Astrocyte of the spinal cord (primary cell): ENCODE measurements at regions not wholly inside any gene's neighbourhood (a gene's known extent, or its start where the extent isn't known, plus 50 kb on each side); places are given as distances from the start of the nearest gene placed in this dataset.

Source experiments
- DNase-seq: peaks from one replicate; pipeline ENCODE4 v3.0.0; 2011; ENCODE audit warnings: low read depth, low spot score
- H3K4me3 ChIP-seq: 2 replicates; pipeline ENCODE4 v1.5.1; 2011; ENCODE audit warnings: low read depth, mild to moderate bottlenecking, low read length, moderate library complexity
- in situ Hi-C: cut with HindIII; loops from 2 replicates; pipeline ENCODE4 v1.10.0; 2017; ENCODE audit warnings: low sequenced_read_pairs
- TF ChIP-seq, protein P1 (sequence below): IDR thresholded peaks from 2 replicates; pipeline ENCODE4 v1.5.1; 2012; ENCODE audit warnings: low read depth, mild to moderate bottlenecking, low read length, inconsistent platforms

DNA sequence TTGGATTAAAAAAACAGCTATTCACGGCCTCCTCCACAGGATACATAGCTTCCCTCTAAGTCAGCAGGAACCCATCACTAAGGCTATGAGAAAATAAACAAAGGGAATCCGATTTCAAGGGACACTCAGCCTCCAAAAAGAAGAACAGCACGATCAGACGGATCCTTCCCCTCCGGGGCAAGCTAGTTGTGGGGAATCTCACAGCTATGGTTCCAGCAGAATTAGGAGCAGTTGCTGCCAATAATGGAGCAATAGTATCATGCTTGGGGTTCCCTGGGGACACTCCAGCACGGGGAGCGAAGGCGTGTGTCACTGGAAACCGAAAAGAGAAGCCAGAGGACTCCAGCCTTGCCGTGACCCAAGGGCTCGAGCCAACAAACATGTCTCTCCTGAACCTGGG lies 163.1 kb downstream of the TTC32 start:
- H3K4me3 ChIP-seq, result no peak overlapping the region
- peak; percentile 56 for DNase-seq
- TF ChIP-seq, protein P1, sequence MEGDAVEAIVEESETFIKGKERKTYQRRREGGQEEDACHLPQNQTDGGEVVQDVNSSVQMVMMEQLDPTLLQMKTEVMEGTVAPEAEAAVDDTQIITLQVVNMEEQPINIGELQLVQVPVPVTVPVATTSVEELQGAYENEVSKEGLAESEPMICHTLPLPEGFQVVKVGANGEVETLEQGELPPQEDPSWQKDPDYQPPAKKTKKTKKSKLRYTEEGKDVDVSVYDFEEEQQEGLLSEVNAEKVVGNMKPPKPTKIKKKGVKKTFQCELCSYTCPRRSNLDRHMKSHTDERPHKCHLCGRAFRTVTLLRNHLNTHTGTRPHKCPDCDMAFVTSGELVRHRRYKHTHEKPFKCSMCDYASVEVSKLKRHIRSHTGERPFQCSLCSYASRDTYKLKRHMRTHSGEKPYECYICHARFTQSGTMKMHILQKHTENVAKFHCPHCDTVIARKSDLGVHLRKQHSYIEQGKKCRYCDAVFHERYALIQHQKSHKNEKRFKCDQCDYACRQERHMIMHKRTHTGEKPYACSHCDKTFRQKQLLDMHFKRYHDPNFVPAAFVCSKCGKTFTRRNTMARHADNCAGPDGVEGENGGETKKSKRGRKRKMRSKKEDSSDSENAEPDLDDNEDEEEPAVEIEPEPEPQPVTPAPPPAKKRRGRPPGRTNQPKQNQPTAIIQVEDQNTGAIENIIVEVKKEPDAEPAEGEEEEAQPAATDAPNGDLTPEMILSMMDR, result no peak
- in situ Hi-C loops, result no loop called here

DNA sequence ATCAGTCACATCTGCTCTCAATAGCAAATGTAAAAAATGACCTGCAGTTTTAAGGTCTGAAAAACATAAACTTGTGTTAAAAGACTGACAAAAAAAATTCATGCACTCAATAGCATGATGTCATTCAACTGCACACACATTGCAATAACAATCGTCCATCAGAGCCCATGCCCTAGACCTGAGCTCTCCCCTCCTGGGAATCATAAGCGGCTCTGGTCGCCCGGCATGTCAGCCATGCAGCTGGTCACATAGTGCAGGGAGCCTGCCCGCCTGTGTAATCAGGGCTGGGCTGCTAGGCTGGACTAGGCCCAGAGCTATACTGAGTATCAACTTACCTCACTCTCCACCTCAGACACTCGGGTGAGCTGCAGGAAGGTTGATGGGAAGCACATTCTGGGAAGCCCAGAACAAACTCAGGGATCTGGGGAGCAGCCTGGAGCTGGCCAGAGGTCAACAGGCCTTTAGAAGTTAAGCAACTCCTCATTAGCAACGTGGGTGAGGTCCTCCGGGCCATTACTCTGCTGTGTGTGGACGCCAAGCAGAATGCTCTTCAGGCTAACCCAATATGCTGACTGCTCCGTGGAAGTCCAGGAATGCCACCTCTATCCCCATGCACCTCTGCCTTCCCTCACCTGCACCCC lies 165.5 kb downstream of the TTC32 start:
- peak; percentile 49 for DNase-seq
- TF ChIP-seq, protein P1, result no peak
- H3K4me3 ChIP-seq, result no peak overlapping the region
- in situ Hi-C loops, result no loop called here

DNA sequence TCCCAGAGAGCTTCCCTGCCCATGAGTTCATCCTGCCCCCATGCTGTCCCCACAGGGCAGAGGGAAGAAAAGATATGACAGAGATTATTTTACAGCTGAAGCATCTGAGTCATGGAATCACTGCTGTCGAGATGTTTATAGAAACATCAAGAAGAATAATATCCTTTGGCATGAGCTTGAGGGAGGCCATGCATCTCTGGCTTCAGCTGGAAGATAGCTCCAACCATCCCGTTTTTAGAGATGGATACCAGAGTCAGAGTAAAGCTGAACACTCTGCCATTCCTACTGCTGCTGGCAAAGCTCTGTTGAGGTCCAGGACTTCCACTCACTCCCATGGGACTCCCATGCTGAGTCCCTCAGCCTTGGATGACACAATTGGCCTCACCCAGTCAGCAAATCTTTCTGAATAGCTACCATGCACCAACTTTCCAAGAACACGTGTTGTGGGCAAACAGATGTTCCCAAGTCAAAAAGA lies 167.8 kb downstream of the TTC32 start:
- DNase-seq, result peak; percentile 69
- TF ChIP-seq, protein P1, result no peak
- in situ Hi-C loops, result no loop called here
- no peak overlapping the region for H3K4me3 ChIP-seq

DNA sequence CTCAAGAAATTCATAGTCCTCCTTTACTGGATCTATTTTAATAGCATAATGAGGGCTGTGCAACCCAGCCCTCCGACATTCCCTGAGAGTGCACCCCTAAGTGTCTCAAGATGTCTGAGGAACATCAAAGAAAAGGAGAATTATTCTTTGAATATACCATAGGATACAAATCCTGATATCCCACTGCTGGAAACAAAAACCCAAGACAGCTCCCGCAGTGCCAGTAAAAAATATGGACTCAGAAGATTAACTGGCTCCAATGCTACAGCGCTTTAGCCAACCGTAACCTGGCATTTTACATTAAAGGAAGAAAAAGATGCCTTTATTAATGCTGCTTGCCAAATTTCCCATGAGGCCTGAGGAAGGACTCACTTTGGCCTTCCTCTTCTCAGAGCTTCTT lies 168.4 kb downstream of the TTC32 start:
- in situ Hi-C loops, result no loop called here
- DNase-seq, result peak; percentile 27
- H3K4me3 ChIP-seq, result no peak overlapping the region
- TF ChIP-seq, protein P1, result no peak

DNA sequence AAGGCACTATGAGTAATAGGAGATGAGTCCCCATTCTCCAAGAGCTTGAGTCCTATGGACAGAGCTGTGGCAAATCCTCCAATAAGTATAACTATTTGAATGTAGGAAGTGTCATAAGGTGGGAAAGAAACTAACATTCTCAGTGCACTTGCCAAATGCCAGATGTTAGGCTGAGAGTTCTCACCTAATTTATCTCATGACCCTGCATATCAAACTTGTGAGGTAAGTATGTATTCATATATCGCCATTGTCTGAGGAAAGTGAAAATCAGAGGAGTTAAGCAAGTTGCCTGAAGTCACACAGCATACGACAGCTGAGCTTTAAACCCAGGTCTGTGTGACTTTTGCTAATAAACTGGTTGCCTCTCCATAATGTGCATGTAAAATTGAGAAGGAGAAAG lies 169.5 kb downstream of the TTC32 start:
- no peak for DNase-seq
- no peak overlapping the region for H3K4me3 ChIP-seq
- in situ Hi-C loops, result no loop called here
- TF ChIP-seq, protein P1, result no peak

DNA sequence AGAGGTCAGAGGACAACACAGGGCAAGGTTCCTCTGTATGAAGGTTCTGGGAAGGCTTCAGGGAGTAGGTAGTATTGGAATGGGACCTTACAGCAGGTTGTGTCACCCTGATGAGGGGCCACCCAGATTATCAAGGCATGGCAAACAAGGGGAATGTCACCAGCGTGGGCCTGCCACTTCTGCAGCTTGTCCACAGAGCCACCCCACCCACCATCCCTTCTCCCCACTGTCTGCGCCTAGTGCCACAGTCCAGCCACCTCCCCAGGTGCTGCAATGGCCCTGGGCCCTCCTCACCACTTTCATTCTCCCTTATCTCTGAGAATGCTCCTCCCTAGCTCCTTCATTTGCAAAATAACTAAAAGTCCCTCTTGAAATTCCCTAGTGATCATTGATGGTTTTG lies 170.3 kb downstream of the TTC32 start:
- in situ Hi-C loops, result no loop called here
- no peak for DNase-seq
- no peak overlapping the region for H3K4me3 ChIP-seq
- TF ChIP-seq, protein P1, result no peak
